SKM-1 (cell line): ENCODE measurements at regions not wholly inside any gene's neighbourhood (a gene's known extent, or its start where the extent isn't known, plus 50 kb on each side); places are given as distances from the start of the nearest gene placed in this dataset.
"Not testable (repeated sequence)": the region's sequence is repeated elsewhere in the genome, so short reads cannot be mapped to it uniquely, and the experiment has no call there.

Experiments used
- DNase-seq: peaks from one replicate; lab custom pipeline; 2025; ENCODE audit not compliant: unreplicated experiment; lab: John Stamatoyannopoulos, UW

GRCh38 chr13:37306778-37307544 is 201.5 kb upstream of the CSNK1A1L start:
- DNase-seq = no peak

- DNase-seq = no peak
Observed at GRCh38 chr13:37303606-37304005, 198.1 kb upstream of the CSNK1A1L start.

GRCh38 chr13:37302686-37303085 is 197.2 kb upstream of the CSNK1A1L start:
- no peak for DNase-seq

- no peak for DNase-seq
Observed at GRCh38 chr13:37295573-37295972, 190.1 kb upstream of the CSNK1A1L start.

- DNase-seq = no peak
Observed at GRCh38 chr13:37295071-37295470, 189.6 kb upstream of the CSNK1A1L start.

GRCh38 chr13:37294472-37294871 is 189.0 kb upstream of the CSNK1A1L start:
- no peak for DNase-seq

- no peak for DNase-seq
Observed at GRCh38 chr13:37293295-37293694, 187.8 kb upstream of the CSNK1A1L start.

- no peak for DNase-seq
Observed at GRCh38 chr13:37290716-37291505, 185.4 kb upstream of the CSNK1A1L start.

GRCh38 chr13:37289212-37289935 is 183.9 kb upstream of the CSNK1A1L start:
- no peak for DNase-seq

- DNase-seq = no peak
Observed at GRCh38 chr13:37288057-37288720, 182.7 kb upstream of the CSNK1A1L start.

- DNase-seq = not testable (repeated sequence)
Observed at GRCh38 chr13:37280231-37280630, 174.8 kb upstream of the CSNK1A1L start.

- DNase-seq = no peak
Observed at GRCh38 chr13:37277435-37278144, 172.1 kb upstream of the CSNK1A1L start.

GRCh38 chr13:37277007-37277406 is 171.5 kb upstream of the CSNK1A1L start:
- no peak for DNase-seq

GRCh38 chr13:37274569-37275497 is 169.4 kb upstream of the CSNK1A1L start:
- DNase-seq = no peak

GRCh38 chr13:37273836-37274235 is 168.4 kb upstream of the CSNK1A1L start:
- no peak for DNase-seq

GRCh38 chr13:37270226-37271001 is 164.9 kb upstream of the CSNK1A1L start:
- DNase-seq = no peak

GRCh38 chr13:37263871-37264270 is 158.4 kb upstream of the CSNK1A1L start:
- no peak for DNase-seq

- DNase-seq = no peak
Observed at GRCh38 chr13:37257706-37258105, 152.2 kb upstream of the CSNK1A1L start.

- no peak for DNase-seq
Observed at GRCh38 chr13:37257051-37257450, 151.6 kb upstream of the CSNK1A1L start.
